ENCODE measurements at regions not wholly inside any gene's neighbourhood (a gene's known extent, or its start where the extent isn't known, plus 50 kb on each side); places are given as distances from the start of the nearest gene placed in this dataset.

- DNase-seq, result peak; percentile 46
Observed at GRCh38 chr1:37393173-37394120, 80.9 kb upstream of the ZC3H12A start.

GRCh38 chr1:37394574-37395464, 79.6 kb upstream of the ZC3H12A start:
- DNase-seq, result peak; percentile 46

- no peak for DNase-seq
Observed at GRCh38 chr1:37398096-37398495, 76.3 kb upstream of the ZC3H12A start.

GRCh38 chr1:37399205-37399604, 75.2 kb upstream of the ZC3H12A start:
- peak; percentile 41 for DNase-seq

- DNase-seq, result no peak
Observed at GRCh38 chr1:37399830-37400464, 74.4 kb upstream of the ZC3H12A start.

GRCh38 chr1:37400466-37401225, 73.7 kb upstream of the ZC3H12A start:
- DNase-seq, result no peak

GRCh38 chr1:37403166-37403565, 71.2 kb upstream of the ZC3H12A start:
- no peak for DNase-seq

- DNase-seq, result peak; percentile 71
Observed at GRCh38 chr1:37404711-37405110, 69.7 kb upstream of the ZC3H12A start.

- DNase-seq, result no peak
Observed at GRCh38 chr1:37410105-37410504, 64.3 kb upstream of the ZC3H12A start.

- DNase-seq, result no peak
Observed at GRCh38 chr1:37410815-37411214, 63.6 kb upstream of the ZC3H12A start.

- DNase-seq, result no peak
Observed at GRCh38 chr1:37415611-37416244, 58.7 kb upstream of the ZC3H12A start.

GRCh38 chr1:37420456-37420855, 53.9 kb upstream of the ZC3H12A start:
- DNase-seq, result no peak

GRCh38 chr1:37423810-37424209, 50.6 kb upstream of the ZC3H12A start:
- no peak for DNase-seq

- DNase-seq, result no peak
Observed at GRCh38 chr1:37424523-37424922, 49.9 kb upstream of the ZC3H12A start.

Data from NCI-H1092 treated with DMSO at 0.1 percent for 48 hours (cell line).